Endometrium (tissue), 2 donors: ENCODE measurements at regions not wholly inside any gene's neighbourhood (a gene's known extent, or its start where the extent isn't known, plus 50 kb on each side); places are given as distances from the start of the nearest gene placed in this dataset.
"Not testable (repeated sequence)": the region's sequence is repeated elsewhere in the genome, so short reads cannot be mapped to it uniquely, and the experiment has no call there.

Experiments used
- FAIRE-seq: peaks from 2 replicates; lab custom pipeline; 2012; peaks lifted over from hg19 to GRCh38; lab: Jason Lieb, UNC
- donor health status: control.
- donor health status: control.

GRCh38 chr2:7094231-7094741 is 177.1 kb downstream of the RNF144A start:
- no peak for FAIRE-seq

DNA sequence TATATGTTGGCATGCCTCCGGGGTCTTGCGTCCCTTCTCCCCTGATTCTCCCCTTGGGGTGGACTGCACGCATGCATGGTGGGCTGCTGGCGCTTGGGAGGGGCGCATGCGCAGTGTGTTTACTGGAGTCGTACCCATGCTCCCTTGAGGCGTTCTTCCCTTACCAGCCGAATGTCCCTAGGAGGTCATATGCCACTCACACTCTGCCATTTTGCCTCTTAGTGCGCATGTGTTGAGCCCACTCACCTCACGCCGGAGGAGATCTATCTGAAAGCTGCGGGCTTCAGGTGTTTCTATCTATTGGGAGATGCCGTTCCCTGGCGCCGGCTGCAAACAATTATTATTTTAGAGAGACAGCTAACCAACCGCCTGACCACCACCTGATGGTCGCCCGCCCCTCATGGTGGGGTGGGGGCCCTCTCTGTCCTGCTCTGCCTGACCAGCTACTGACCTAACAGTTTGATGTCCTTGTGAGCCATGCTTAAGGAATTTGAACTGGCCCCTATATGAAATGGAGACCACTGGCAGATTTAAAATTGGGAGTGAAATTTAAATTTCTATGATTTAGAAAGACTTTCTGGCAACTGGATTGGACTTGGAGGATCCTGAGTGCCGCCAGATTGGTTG is 179.6 kb downstream of the RNF144A start:
- no peak for FAIRE-seq

GRCh38 chr2:7097353-7097895 is 180.2 kb downstream of the RNF144A start:
- no peak for FAIRE-seq

DNA sequence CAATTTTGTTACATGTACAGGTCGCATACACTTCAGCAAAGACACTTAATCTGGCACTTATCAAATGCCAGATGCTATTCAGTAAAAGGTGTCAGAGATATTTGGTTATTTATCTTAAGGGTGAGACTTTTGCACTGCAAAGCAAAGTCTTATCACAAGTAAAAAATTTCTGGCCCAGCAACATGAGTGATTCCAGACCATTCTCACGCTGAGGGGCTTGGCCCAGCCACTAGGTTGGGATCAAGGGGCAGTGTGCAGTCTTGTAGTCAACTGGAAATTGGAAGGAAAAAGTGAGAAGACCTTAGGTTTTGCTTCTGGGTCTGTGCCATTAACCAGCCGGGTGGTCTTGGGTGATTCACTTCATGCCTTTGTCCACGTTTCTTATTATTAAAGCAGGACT is 181.6 kb downstream of the RNF144A start:
- no peak for FAIRE-seq

- FAIRE-seq: not testable (repeated sequence)
These were observed 182.5 kb downstream of the RNF144A start for GRCh38 chr2:7099687-7100086.

DNA sequence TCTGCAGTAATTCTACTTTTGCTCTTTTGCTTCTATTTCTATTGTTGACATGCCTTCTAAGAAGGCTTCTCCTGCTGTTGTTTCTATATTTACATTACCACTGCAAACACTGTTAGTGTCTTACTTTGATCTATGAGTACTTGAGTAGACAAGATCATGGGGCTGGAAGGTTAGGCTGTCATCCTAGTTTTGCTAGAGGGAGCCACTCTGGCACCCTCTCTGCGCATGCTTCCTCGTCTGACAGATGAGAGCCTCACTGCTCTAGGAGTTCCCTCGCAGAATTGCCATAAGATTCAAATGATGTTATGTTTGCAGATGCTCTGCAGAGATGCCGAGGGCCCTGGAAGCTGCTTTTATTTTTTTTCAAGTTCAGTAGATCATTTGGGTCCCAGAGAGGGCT is 185.6 kb downstream of the RNF144A start:
- FAIRE-seq: no peak

- no peak for FAIRE-seq
These were observed 191.8 kb downstream of the RNF144A start for GRCh38 chr2:7108792-7109532.

- FAIRE-seq: no peak
These were observed 192.3 kb downstream of the RNF144A start for GRCh38 chr2:7109533-7109885.

DNA sequence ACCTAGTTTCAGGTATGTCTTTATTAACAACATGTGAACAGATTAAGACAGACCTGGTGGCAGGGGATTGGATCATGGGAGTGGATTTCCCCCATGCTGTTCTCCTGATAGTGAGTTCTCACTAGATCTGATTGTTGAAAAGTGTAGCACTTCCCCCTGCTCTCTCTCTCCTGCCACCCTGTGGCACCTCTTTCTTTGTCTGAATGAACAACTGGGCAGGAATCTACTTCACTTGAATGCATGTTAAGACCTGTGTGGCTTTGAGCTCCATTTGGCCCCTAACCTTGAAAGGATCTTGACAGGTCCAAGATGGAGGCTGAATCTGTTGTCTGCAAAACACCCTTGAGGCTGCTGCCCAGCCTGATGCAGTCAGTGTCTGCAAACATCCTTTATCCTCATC is 194.4 kb downstream of the RNF144A start:
- no peak for FAIRE-seq

- no peak for FAIRE-seq
These were observed 198.2 kb downstream of the RNF144A start for GRCh38 chr2:7115364-7115763.

DNA sequence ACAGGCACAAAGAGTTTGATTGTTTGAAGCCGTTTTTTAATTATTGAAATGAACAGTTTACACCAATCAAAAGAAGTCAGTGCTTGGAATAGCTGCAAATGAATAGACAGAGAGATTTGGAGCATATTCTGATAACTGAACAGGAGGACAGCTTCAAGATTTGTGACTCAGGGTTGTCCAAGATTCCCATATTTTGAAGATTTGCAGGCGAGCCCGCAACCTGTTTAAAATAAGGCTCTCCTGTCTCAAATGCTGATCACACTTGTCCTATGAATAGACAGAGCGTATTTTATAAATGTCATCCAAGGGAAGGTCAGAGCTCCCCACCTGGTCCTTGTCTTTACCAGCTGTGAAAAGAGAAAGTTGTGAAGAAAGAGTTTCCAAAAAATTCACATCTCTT is 198.7 kb downstream of the RNF144A start:
- no peak for FAIRE-seq

DNA sequence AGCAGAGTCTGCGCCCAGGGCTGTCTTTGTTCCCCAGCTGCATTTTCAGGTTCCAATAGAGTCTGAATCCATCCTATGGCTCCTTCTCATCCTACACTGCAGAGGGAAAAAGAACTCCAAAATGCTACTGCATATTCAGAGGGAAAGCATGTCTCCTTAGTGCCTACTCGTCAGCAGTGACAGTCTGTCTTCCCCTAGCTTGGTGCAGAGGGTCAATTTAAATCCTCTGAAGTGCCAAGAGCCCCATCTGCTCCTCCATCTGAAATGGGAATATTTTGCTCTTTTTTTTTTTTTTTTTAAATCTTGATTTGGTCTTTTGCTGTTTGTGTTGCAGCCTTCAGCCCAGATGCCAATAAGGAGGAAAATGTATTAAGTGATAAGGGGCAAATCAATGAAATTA is 199.3 kb downstream of the RNF144A start:
- no peak for FAIRE-seq

DNA sequence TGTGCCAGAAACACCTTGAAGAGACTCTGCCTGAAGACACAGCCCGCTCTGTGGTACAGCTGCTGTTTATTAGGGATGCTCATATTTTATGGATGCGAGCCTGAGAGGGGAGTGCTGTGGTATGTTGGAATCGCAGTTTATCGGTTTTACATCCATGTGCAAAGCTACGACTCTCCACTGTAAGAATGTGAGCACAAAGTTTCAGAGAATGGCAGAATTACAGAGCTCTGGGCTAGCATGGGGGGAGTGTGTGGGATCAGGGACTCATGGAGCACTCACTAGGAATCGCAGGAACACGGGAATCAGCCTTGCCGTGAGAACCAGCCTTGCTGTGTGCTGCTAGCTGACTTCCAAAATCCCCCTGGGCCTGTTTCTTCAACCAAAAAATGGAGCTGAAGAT is 199.9 kb downstream of the RNF144A start:
- no peak for FAIRE-seq

GRCh38 chr2:7118606-7119131 is 201.5 kb downstream of the RNF144A start:
- no peak for FAIRE-seq

GRCh38 chr2:7119132-7119835 is 202.1 kb downstream of the RNF144A start:
- peak; percentile 79 for FAIRE-seq

DNA sequence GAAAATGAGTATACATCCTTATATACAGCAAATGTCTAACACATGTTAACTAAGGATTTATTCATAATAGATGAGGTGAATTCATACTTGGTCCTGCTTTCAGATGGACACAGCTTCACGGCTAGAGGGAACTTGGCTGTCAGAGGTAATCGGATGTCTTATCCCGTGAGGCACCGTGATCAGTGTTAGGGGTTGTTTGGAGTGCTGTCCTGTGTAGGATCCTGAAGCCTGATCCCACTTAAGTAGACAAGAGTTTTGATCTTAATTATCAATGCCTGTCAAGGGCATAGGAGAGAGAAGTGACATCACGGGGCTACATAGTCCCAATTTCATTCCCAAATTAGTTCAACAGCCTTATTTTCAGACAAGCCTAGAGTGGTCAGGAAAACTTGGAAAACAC is 204.6 kb downstream of the RNF144A start:
- FAIRE-seq: no peak

GRCh38 chr2:7127156-7127555 is 209.9 kb downstream of the RNF144A start:
- no peak for FAIRE-seq

DNA sequence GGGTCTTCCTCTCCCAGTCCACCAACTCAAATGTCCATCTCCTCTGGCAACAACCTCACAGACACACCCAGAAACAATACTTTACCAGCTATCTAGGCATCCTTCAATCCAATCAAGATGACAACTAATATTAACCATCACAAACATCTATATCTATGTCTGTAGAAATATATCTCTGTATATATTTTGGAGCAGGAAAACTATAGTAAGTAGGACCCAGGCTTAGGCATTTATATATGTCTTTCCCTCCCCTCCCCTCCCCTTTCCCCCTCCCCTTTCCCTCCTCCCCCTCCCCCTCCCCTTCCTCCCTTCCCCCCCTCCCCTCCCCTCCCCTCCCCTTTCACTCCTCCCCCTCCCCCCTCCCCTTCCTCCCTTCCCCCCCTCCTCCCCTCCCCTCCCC is 210.5 kb downstream of the RNF144A start:
- no peak for FAIRE-seq

GRCh38 chr2:7131261-7131660 is 214.0 kb downstream of the RNF144A start:
- no peak for FAIRE-seq

DNA sequence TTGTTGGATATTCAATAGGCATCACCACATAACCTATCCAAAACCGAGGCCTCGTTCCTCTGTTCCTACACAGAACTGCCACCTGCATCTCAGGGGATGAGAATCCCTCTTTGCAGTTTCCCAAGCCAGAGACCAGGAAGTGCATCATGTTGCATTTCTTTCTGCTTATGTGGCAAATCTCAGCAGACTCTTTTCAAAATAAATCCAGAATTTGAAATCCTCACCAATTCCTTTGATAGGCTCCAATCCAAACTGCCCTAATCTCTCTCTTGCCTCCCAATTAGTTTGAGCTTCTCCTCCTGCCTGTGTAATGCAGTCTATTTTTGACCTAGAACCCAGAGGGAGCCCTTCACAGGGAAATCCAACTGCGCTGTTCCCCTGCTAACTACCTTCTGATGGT is 215.5 kb downstream of the RNF144A start:
- FAIRE-seq: no peak

DNA sequence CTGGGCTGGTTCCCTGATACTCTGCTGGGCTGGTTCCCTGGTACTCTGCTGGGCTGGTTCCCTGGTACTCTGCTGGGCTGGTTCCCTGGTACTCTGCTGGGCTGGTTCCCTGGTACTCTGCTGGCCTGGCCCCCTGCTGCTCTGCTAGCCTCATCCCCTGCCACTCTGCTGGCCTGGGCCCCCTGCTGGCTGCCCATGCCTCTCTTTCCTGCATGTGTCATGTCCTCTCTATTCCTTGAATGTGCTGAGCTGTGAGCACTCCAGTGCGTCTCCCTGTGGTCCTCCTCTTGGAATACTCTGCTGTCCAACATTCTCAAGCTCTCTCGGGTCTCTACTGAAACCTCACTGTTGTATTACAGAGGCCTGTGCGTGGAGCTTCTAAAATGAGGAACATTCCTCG is 216.3 kb downstream of the RNF144A start:
- no peak for FAIRE-seq

DNA sequence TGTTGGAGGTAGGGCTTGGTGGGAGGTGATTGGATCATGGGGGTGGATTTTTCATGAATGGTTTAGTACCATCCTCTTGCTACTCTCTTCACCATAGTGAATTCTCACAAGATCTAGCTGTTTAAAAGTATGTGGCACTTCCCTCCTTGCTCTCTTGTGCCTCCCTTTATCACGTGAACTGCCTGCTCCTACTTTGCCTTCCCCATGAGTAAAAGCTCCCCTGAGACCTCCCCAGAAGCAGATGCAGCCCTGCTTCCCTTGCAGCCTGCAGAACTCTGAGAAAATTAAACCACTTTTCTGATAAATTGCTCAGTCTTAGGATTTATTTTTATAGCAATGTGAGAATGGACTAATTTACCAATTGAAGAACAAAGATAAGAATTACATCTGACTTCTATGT is 223.1 kb downstream of the RNF144A start:
- FAIRE-seq: no peak

DNA sequence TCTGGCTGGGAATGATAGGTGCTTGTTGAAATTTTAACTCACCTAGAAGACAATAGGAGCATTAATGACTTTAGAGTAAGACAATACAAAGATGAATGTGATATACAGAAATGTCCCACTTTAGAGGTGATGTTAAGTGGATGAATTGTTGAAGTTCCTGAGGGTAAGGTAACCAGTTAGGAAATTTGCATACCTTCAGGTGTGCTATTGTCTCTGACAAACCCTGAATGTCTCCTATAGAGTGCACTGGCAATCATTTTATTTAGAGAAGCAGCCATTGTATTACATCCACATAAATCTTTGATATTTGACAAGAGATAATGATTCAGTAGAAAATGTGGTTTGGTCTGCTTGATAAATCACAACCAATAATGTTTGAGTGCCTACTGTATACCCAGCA is 228.5 kb downstream of the RNF144A start:
- no peak for FAIRE-seq
